NCI-H2196 treated with DMSO at 0.1 percent for 48 hours (cell line): ENCODE measurements at regions not wholly inside any gene's neighbourhood (a gene's known extent, or its start where the extent isn't known, plus 50 kb on each side); places are given as distances from the start of the nearest gene placed in this dataset.
"Not testable (repeated sequence)": the region's sequence is repeated elsewhere in the genome, so short reads cannot be mapped to it uniquely, and the experiment has no call there.

ENCODE experiments used
- DNase-seq: peaks from one replicate; lab custom pipeline; 2025; ENCODE audit not compliant: unreplicated experiment; lab: John Stamatoyannopoulos, UW

GRCh38 chr4:134636338-134637051, 434.9 kb upstream of the PABPC4L start:
- no peak for DNase-seq

DNA sequence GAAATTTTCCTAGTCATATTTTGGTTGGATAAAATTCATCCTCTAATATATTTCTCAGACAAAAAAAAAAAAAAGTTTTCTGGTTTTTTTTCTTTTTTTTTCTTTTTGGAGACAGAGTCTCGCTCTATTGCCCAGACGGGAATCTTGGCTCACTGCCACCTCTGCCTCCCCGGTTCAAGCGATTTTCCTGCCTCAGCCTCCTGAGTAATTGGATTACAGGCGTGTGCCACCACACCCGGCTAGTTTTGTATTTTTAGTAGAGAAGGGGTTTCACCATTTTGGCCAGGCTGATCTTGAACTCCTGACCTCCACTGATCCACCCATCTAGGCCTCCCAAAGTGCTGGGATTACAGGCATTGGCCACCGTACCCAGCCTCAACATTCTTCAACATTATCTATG, 432.7 kb upstream of the PABPC4L start:
- no peak for DNase-seq

DNA sequence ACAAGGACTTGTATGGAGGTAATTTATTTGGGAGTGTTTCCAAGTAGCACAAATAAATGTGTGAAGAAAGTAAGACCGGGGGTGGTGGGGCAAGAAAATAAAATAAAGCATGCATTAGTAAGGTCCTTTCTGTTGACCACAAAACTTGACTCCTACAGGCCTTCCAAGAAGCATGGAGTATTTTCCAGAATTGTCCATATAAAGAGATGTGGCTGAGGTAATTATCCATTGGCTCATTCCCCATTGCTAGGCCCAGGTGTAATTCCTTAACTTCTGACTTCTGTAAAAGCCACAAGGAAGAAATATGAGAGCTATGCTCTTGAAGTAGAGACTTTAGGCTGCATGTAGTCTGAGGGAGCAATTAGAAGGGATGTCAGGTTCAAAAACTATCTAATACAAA, 430.5 kb upstream of the PABPC4L start:
- DNase-seq = no peak

- no peak for DNase-seq
Measured at GRCh38 chr4:134628066-134628465, 426.5 kb upstream of the PABPC4L start.

- DNase-seq = no peak
Measured at GRCh38 chr4:134627366-134627765, 425.8 kb upstream of the PABPC4L start.

- DNase-seq = no peak
Measured at GRCh38 chr4:134624365-134624764, 422.8 kb upstream of the PABPC4L start.

- DNase-seq = not testable (repeated sequence)
Measured at GRCh38 chr4:134622626-134623575, 421.3 kb upstream of the PABPC4L start.

DNA sequence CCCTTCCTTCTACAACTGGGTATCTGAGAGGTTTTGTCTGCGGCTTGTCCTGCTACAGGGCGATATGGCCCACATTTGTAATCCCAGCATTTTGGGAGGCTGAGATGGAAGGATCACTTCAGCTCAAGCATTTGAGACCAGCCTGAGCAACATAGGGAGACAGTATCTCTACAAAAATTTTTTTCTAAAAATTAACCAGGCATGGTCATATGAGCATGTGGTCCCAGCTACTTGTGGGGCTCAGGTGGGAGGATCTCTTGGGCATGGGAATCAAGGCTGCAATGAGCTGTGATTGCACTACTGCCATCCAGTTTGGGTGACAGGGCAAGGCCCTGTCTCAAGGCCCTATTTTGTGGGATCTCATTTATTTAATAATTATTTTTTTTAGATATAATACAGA, 420.6 kb upstream of the PABPC4L start:
- no peak for DNase-seq

GRCh38 chr4:134621715-134622114, 420.1 kb upstream of the PABPC4L start:
- not testable (repeated sequence) for DNase-seq

DNA sequence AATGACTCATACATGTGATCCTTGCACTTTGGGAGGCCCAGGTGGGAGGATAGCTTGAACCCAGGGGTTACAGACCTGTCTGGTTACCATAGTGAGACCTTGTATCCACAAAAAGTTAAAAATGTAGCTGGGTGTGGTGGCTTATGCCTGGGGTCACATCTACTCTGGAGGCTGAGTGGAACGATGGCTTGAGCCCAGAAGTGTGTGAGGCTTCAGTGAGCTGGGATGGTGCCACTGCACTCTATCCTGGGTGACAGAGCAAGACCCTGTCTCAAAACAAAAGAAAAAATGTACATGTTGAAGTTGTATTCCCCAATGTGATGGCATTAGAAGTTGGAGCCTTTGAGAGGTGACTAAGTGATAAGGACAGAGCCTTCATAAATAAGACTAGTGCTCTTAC, 409.4 kb upstream of the PABPC4L start:
- no peak for DNase-seq

DNA sequence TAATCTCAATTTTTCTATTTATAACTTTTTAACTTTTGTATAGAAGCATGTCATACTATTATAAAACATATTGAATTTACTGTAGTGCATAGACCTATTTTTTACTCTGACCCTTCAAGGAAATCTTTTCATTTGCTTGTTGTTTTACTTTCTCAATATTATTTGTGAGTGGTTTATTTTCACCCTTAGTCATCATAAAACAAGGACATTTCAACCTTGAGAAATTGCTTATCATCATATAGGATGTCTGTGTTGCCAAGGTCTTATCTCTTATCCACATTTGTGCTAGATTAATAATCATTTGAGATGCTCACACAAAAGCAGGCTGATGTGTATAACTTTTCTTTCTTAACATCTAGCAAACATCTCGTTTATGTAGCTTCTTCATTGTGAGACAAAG, 408.6 kb upstream of the PABPC4L start:
- no peak for DNase-seq

- DNase-seq = no peak
Measured at GRCh38 chr4:134601706-134602105, 400.1 kb upstream of the PABPC4L start.

DNA sequence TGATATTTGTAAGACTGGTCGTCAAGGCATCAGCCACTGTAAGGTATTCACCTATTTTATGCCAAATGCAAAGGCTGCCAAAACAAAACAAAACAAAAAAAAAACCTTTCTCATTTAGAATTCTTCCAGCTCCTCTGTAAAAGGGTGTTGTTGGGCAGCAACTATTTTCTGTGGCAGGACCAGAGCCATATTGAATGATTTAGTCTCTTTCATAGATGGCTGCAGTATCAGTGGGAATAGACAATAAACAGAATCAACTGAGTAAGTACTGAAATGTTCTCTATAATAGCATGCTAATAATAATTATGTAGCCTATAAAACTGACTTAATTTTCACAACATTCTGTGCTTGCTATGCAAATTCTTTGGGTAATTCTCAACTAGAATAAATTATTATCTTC, 389.7 kb upstream of the PABPC4L start:
- DNase-seq = no peak

- no peak for DNase-seq
Measured at GRCh38 chr4:134585972-134586371, 384.4 kb upstream of the PABPC4L start.

DNA sequence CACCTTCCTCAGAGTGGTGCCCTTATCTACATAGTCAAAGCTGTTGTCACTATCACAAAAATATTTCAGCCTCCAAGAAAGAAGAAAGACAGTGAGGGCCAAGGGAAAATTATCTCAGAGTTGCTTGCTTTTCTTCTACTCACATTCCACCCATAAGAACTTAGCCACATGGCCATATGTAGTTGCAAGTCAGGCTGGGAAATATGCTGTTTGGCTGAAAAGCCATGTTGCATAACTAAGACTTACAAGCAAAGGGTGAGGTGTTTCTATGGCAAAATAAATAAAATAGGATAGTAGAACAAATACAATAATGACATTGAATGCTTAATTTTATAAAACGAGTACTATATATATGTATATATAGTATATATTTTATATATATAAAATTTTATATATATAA, 365.9 kb upstream of the PABPC4L start:
- no peak for DNase-seq

- DNase-seq = no peak
Measured at GRCh38 chr4:134560728-134561127, 359.1 kb upstream of the PABPC4L start.

- no peak for DNase-seq
Measured at GRCh38 chr4:134552063-134552462, 350.5 kb upstream of the PABPC4L start.

- DNase-seq = no peak
Measured at GRCh38 chr4:134551348-134551747, 349.8 kb upstream of the PABPC4L start.

DNA sequence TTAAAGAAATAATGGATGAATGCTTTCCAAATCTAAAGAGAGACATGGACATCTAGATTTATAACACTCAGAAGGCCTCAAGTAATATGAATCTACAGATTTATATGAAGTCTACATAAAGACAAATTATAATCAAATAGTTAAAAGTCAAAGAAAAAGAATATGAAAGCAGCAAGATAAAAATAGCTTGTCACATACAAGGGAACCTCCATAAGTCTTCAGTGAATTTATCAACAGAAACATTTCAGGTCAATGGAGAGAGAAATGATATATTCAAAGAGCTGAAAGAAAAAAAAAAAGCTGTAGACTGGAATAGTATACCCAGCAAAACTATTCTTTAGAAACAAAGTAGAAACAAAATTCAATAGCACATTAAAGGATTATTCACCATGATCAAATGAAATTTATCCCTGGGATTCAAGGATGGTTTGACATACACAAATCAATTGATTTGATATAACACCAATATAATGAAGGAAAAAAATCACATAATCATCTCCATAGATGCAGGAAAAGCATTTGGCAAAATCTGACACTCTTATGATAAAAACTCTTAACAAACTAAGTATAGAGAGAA, 346.6 kb upstream of the PABPC4L start:
- DNase-seq = no peak

GRCh38 chr4:134546279-134546678, 344.7 kb upstream of the PABPC4L start:
- no peak for DNase-seq

GRCh38 chr4:134544303-134544770, 342.7 kb upstream of the PABPC4L start:
- DNase-seq = peak; percentile 16

DNA sequence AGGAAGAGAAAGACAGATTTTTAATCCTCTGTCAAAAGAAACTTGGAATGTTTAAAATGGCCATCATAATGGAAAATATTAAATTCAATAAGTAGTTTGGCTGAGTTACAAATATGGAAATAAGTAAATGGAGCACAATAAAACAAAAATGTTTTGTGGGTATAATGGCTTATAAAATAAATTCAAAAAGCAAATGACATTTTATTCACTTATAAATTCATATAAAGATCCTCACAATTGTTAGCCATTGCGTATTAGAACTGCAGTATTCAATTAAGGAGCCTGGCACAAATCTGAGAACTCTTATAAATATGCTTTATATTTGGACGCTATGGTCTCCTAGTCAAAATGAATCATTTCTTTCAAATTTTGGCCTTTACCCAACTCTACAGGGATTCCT, 339.0 kb upstream of the PABPC4L start:
- no peak for DNase-seq
